ENCODE measurements at regions not wholly inside any gene's neighbourhood (a gene's known extent, or its start where the extent isn't known, plus 50 kb on each side); places are given as distances from the start of the nearest gene placed in this dataset.

DNA sequence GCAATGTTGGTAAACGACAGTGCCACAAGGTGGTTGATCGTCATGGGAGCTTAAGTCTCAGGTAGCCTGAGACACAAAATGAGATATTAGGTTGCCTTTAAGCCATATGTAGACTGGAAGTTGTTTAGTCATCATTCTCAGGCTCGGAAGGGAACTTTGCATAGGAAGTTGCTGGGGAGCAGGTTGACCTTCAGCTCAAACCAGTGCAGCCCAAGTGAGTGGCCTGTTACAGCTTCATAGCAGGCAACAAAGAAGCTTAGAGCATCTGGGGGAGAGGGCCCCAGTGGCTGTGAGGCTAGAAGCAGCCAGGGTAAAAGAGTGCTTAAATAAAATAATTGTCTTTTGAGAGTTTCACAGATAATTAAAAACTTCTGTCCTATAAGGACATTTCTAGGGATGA lies 404.0 kb downstream of the GUCY1A2 start:
- no peak overlapping the region for H2AFZ ChIP-seq (ENCODE audit: low read depth, low read length, poor library complexity, severe bottlenecking)
- H3K27me3 ChIP-seq (ENCODE audit: insufficient read depth, low read length) = no peaks in the 10 kb centered on the region
- H4K20me1 ChIP-seq (ENCODE audit: insufficient read depth) = no peaks in the 10 kb centered on the region
- H3K9me2 ChIP-seq (ENCODE audit: insufficient read depth) = no peaks in the 10 kb centered on the region
- no peak overlapping the region for H3K27ac ChIP-seq (ENCODE audit: low read depth, low read length)
- intact Hi-C loops (cut with micrococcal nuclease) = no loop called here
- ATAC-seq = no peak
- no peak overlapping the region for H3K9ac ChIP-seq (ENCODE audit: low read length)
- H3K4me3 ChIP-seq (replicated peaks in 1 of 2; ENCODE audit: low read depth in 1 of 2, low read length in 2 of 2) = no peak overlapping the region
- POLR2A ChIA-PET = no interaction called here
- RAD21 ChIA-PET (ENCODE audit: low non-redundant PET in 1 of 2, low total read pairs in 2 of 2, uncharacterized antibody in 2 of 2, unreplicated experiment in 2 of 2) = no interaction called here
- no peak for TF ChIP-seq FOSL1 (IDR thresholded peaks at IDR 0.05; ENCODE audit: low read depth)
- no peak for TF ChIP-seq SIN3A (IDR thresholded peaks at IDR 0.05; ENCODE audit: low read depth)
- TF ChIP-seq ZNF274 (IDR thresholded peaks at IDR 0.05; ENCODE audit: low read depth, low read length) = no peak
- no peak for TF ChIP-seq POLR2A (IDR thresholded peaks at IDR 0.05; ENCODE audit: borderline replicate concordance, extremely low read depth, insufficient read depth, insufficient read length)
- TF ChIP-seq SRF (IDR thresholded peaks at IDR 0.05; ENCODE audit: low read depth) = no peak
- TF ChIP-seq CEBPB (IDR thresholded peaks at IDR 0.05; ENCODE audit: low read depth) = no peak
- no peak for TF ChIP-seq EZH2phosphoT487 (IDR thresholded peaks at IDR 0.05; ENCODE audit: borderline replicate concordance)
- no peak for TF ChIP-seq ELF1 (IDR thresholded peaks at IDR 0.05; ENCODE audit: borderline replicate concordance, low read depth)
- TF ChIP-seq POLR2AphosphoS5 (IDR thresholded peaks at IDR 0.05; ENCODE audit: low read depth, low read length) = no peak
- TF ChIP-seq JUND (IDR thresholded peaks at IDR 0.05) = no peak
- TF ChIP-seq YY1 (IDR thresholded peaks at IDR 0.05; ENCODE audit: extremely low read depth, insufficient replicate concordance, low read depth, low read length) = no peak
- no peak for TF ChIP-seq EZH2 (IDR thresholded peaks at IDR 0.05)
- TF ChIP-seq, protein P1, sequence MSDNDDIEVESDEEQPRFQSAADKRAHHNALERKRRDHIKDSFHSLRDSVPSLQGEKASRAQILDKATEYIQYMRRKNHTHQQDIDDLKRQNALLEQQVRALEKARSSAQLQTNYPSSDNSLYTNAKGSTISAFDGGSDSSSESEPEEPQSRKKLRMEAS (IDR thresholded peaks at IDR 0.05) = no peak
- H3K79me2 ChIP-seq (ENCODE audit: insufficient read depth, low read length) = no peaks in the 10 kb centered on the region
- BruUV-seq (replicated peaks) = no TSS peak
- DNase-seq (ENCODE audit: low read depth, low spot score) = no peak
- H3K9me3 ChIP-seq (ENCODE audit: control insufficient read depth in 1 of 2, insufficient read depth in 1 of 2, low read depth in 1 of 2, low read length in 2 of 2) = no peaks in the 10 kb centered on the region
- no peak overlapping the region for H3K4me2 ChIP-seq (ENCODE audit: low read length)
- no peaks in the 10 kb centered on the region for H3K4me1 ChIP-seq (ENCODE audit: control insufficient read depth in 1 of 2, insufficient read depth in 2 of 2, low read length in 2 of 2)
- CTCF ChIA-PET = no interaction called here
- no peaks in the 10 kb centered on the region for H3K36me3 ChIP-seq (ENCODE audit: control insufficient read depth in 1 of 2, insufficient read depth in 2 of 2, low read length in 2 of 2)

DNA sequence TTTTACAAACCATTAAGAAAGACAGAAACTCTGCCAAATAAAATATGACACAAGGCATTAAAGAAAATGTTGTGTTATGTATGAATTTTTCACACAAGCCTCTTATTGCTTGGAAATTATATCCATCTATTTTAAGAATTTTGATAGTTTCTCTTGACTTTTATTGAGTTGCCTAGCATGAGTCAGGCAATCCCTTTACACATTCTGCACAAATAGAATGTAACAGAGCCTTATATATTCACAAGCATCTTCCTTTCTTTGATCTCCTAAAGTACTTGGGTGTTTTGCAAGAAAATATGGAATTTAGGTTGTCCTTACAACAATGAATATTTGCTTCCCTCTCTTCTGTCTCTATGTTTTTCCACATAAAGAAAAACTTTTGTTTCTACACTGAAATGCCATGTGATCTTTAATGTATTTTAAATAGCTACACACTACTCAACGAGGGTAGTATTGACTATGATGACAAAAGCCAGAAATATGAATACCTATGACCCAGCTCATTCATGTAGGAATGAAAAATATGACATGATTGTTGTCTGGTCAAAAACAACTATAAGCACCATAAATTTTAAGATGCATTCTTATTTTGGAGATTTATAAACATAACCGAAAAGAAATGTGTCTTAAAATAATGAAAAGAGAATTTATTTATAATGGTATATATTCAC lies 398.8 kb downstream of the GUCY1A2 start:
- RAD21 ChIA-PET (ENCODE audit: low non-redundant PET in 1 of 2, low total read pairs in 2 of 2, uncharacterized antibody in 2 of 2, unreplicated experiment in 2 of 2) = no interaction called here
- no peak overlapping the region for H3K9ac ChIP-seq (ENCODE audit: low read length)
- CTCF ChIA-PET = no interaction called here
- H3K4me3 ChIP-seq (replicated peaks in 1 of 2; ENCODE audit: low read depth in 1 of 2, low read length in 2 of 2) = no peak overlapping the region
- BruUV-seq (replicated peaks) = no TSS peak
- POLR2A ChIA-PET = no interaction called here
- H4K20me1 ChIP-seq (ENCODE audit: insufficient read depth) = no peaks in the 10 kb centered on the region
- H3K4me2 ChIP-seq (ENCODE audit: low read length) = no peak overlapping the region
- no peaks in the 10 kb centered on the region for H3K79me2 ChIP-seq (ENCODE audit: insufficient read depth, low read length)
- H2AFZ ChIP-seq (ENCODE audit: low read depth, low read length, poor library complexity, severe bottlenecking) = no peak overlapping the region
- H3K9me3 ChIP-seq (ENCODE audit: control insufficient read depth in 1 of 2, insufficient read depth in 1 of 2, low read depth in 1 of 2, low read length in 2 of 2) = no peaks in the 10 kb centered on the region
- intact Hi-C loops (cut with micrococcal nuclease) = no loop called here
- no peaks in the 10 kb centered on the region for H3K4me1 ChIP-seq (ENCODE audit: control insufficient read depth in 1 of 2, insufficient read depth in 2 of 2, low read length in 2 of 2)
- H3K36me3 ChIP-seq (ENCODE audit: control insufficient read depth in 1 of 2, insufficient read depth in 2 of 2, low read length in 2 of 2) = no peaks in the 10 kb centered on the region
- no peak overlapping the region for H3K27ac ChIP-seq (ENCODE audit: low read depth, low read length)
- ATAC-seq (no peak), DNase-seq (ENCODE audit: low read depth, low spot score) (no peak)
- no peaks in the 10 kb centered on the region for H3K9me2 ChIP-seq (ENCODE audit: insufficient read depth)
- no peaks in the 10 kb centered on the region for H3K27me3 ChIP-seq (ENCODE audit: insufficient read depth, low read length)
- TF ChIP-seq EZH2 (IDR thresholded peaks at IDR 0.05) (no peak), JUND (IDR thresholded peaks at IDR 0.05) (no peak), EZH2phosphoT487 (IDR thresholded peaks at IDR 0.05; ENCODE audit: borderline replicate concordance) (no peak), ELF1 (IDR thresholded peaks at IDR 0.05; ENCODE audit: borderline replicate concordance, low read depth) (no peak), POLR2AphosphoS5 (IDR thresholded peaks at IDR 0.05; ENCODE audit: low read depth, low read length) (no peak)
- TF ChIP-seq, protein P1 (IDR thresholded peaks at IDR 0.05) = no peak
- TF ChIP-seq, protein P2, sequence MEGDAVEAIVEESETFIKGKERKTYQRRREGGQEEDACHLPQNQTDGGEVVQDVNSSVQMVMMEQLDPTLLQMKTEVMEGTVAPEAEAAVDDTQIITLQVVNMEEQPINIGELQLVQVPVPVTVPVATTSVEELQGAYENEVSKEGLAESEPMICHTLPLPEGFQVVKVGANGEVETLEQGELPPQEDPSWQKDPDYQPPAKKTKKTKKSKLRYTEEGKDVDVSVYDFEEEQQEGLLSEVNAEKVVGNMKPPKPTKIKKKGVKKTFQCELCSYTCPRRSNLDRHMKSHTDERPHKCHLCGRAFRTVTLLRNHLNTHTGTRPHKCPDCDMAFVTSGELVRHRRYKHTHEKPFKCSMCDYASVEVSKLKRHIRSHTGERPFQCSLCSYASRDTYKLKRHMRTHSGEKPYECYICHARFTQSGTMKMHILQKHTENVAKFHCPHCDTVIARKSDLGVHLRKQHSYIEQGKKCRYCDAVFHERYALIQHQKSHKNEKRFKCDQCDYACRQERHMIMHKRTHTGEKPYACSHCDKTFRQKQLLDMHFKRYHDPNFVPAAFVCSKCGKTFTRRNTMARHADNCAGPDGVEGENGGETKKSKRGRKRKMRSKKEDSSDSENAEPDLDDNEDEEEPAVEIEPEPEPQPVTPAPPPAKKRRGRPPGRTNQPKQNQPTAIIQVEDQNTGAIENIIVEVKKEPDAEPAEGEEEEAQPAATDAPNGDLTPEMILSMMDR (IDR thresholded peaks at IDR 0.05 in 2 of 3, conservative IDR thresholded peaks at IDR 0.05 in 1 of 3; ENCODE audit: borderline replicate concordance in 1 of 3, insufficient read depth in 1 of 3, low read depth in 2 of 3, low read length in 2 of 3) = no peak
- TF ChIP-seq, protein P3, sequence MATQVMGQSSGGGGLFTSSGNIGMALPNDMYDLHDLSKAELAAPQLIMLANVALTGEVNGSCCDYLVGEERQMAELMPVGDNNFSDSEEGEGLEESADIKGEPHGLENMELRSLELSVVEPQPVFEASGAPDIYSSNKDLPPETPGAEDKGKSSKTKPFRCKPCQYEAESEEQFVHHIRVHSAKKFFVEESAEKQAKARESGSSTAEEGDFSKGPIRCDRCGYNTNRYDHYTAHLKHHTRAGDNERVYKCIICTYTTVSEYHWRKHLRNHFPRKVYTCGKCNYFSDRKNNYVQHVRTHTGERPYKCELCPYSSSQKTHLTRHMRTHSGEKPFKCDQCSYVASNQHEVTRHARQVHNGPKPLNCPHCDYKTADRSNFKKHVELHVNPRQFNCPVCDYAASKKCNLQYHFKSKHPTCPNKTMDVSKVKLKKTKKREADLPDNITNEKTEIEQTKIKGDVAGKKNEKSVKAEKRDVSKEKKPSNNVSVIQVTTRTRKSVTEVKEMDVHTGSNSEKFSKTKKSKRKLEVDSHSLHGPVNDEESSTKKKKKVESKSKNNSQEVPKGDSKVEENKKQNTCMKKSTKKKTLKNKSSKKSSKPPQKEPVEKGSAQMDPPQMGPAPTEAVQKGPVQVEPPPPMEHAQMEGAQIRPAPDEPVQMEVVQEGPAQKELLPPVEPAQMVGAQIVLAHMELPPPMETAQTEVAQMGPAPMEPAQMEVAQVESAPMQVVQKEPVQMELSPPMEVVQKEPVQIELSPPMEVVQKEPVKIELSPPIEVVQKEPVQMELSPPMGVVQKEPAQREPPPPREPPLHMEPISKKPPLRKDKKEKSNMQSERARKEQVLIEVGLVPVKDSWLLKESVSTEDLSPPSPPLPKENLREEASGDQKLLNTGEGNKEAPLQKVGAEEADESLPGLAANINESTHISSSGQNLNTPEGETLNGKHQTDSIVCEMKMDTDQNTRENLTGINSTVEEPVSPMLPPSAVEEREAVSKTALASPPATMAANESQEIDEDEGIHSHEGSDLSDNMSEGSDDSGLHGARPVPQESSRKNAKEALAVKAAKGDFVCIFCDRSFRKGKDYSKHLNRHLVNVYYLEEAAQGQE (IDR thresholded peaks at IDR 0.05; ENCODE audit: low read depth) = no peak
